Choroid plexus epithelial cell (primary cell): ENCODE measurements at regions not wholly inside any gene's neighbourhood (a gene's known extent, or its start where the extent isn't known, plus 50 kb on each side); places are given as distances from the start of the nearest gene placed in this dataset.

Source experiments
- DNase-seq: peaks from one replicate; pipeline ENCODE4 v3.0.0-alpha.2; 2010; ENCODE audit warnings: low read depth
- H3K4me3 ChIP-seq: 2 replicates; pipeline ENCODE4 v1.5.1; 2011; ENCODE audit warnings: low read depth, mild to moderate bottlenecking, control low read depth, low read length, moderate library complexity
- CTCF ChIP-seq: conservative IDR thresholded peaks from 2 replicates; pipeline ENCODE4 v1.5.1; 2011; ENCODE audit warnings: low read depth, mild to moderate bottlenecking, control low read depth, inconsistent platforms, low read length, moderate library complexity

GRCh38 chr4:181569553-181569952 is 673.6 kb upstream of the TENM3 start:
- H3K4me3 ChIP-seq = no peak overlapping the region
- peak; percentile 75 for DNase-seq
- peak; percentile 66 for TF ChIP-seq CTCF

GRCh38 chr4:181578911-181579310 is 664.3 kb upstream of the TENM3 start:
- peak; percentile 8 for DNase-seq
- no peak for TF ChIP-seq CTCF
- no peak overlapping the region for H3K4me3 ChIP-seq

GRCh38 chr4:181579486-181579885 is 663.7 kb upstream of the TENM3 start:
- no peak for TF ChIP-seq CTCF
- H3K4me3 ChIP-seq = no peak overlapping the region
- no peak for DNase-seq

GRCh38 chr4:181581983-181582382 is 661.2 kb upstream of the TENM3 start:
- TF ChIP-seq CTCF = no peak
- H3K4me3 ChIP-seq = no peak overlapping the region

GRCh38 chr4:181582595-181582994 is 660.6 kb upstream of the TENM3 start:
- no peak for DNase-seq
- H3K4me3 ChIP-seq = no peak overlapping the region
- TF ChIP-seq CTCF = peak; percentile 19

More at GRCh38 chr4:181581983-181582382, 661.2 kb upstream of the TENM3 start:
- no peak for DNase-seq

- no peak overlapping the region for H3K4me3 ChIP-seq
- DNase-seq = no peak
- TF ChIP-seq CTCF = no peak
Measured at GRCh38 chr4:181588733-181589302, 654.4 kb upstream of the TENM3 start.

- no peak for DNase-seq
- TF ChIP-seq CTCF = no peak
- no peak overlapping the region for H3K4me3 ChIP-seq
Measured at GRCh38 chr4:181592221-181592745, 650.9 kb upstream of the TENM3 start.
